LNCAP (cell line): ENCODE measurements at regions not wholly inside any gene's neighbourhood (a gene's known extent, or its start where the extent isn't known, plus 50 kb on each side); places are given as distances from the start of the nearest gene placed in this dataset.

Experiments used
- CTCF ChIP-seq: fragments of 450-650 bp; IDR thresholded peaks from 2 replicates; pipeline ENCODE4 v1.5.1; 2017; ENCODE audit warnings: mild to moderate bottlenecking

GRCh38 chr10:56068473-56069263 is 292.4 kb downstream of the ZWINT start:
- no peak for TF ChIP-seq CTCF

- no peak for TF ChIP-seq CTCF
Observed at GRCh38 chr10:56068040-56068439, 293.0 kb downstream of the ZWINT start.

- no peak for TF ChIP-seq CTCF
Observed at GRCh38 chr10:56063642-56064041, 297.4 kb downstream of the ZWINT start.

- TF ChIP-seq CTCF, result no peak
Observed at GRCh38 chr10:56057860-56058259, 303.2 kb downstream of the ZWINT start.

GRCh38 chr10:56035489-56035888 is 325.6 kb downstream of the ZWINT start:
- TF ChIP-seq CTCF, result no peak

GRCh38 chr10:56028298-56029132 is 332.5 kb downstream of the ZWINT start:
- TF ChIP-seq CTCF, result no peak

- no peak for TF ChIP-seq CTCF
Observed at GRCh38 chr10:56012101-56012500, 349.0 kb downstream of the ZWINT start.
